ENCODE measurements at regions not wholly inside any gene's neighbourhood (a gene's known extent, or its start where the extent isn't known, plus 50 kb on each side); places are given as distances from the start of the nearest gene placed in this dataset.

GRCh38 chr9:108300306-108301287 is 555.2 kb downstream of the ACTL7B start:
- no peak for TF ChIP-seq CTCF (IDR thresholded peaks at IDR 0.05)
- H3K4me3 ChIP-seq, result no peak overlapping the region
- H3K27ac ChIP-seq, result no peak overlapping the region
- no peak for DNase-seq (ENCODE audit: low spot score)

GRCh38 chr9:108297073-108297472 is 558.7 kb downstream of the ACTL7B start:
- H3K27ac ChIP-seq, result no peak overlapping the region
- DNase-seq (ENCODE audit: low spot score), result no peak
- no peak overlapping the region for H3K4me3 ChIP-seq
- no peak for TF ChIP-seq CTCF (IDR thresholded peaks at IDR 0.05)

- TF ChIP-seq CTCF (IDR thresholded peaks at IDR 0.05), result no peak
- DNase-seq (ENCODE audit: low spot score), result no peak
- no peak overlapping the region for H3K27ac ChIP-seq
- H3K4me3 ChIP-seq, result no peak overlapping the region
Observed at GRCh38 chr9:108296056-108296455, 559.7 kb downstream of the ACTL7B start.

DNA sequence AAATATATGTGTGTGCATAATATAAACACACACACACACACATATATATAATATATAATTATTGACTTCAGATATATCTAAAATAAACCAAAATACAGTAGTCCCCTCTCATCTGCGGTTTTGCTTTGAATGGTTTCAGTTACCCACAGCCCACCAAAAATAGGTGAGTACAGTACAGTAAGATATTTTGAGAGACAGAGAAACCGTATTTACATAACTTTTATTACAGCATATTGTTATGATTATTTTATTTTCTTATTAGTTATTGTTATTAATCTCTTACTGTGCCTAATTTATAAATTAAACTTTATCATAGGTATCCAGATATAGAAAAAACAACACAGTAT is 564.2 kb downstream of the ACTL7B start:
- Histone ChIP-seq H3K27ac (no peak overlapping the region), H3K4me3 (no peak overlapping the region)
- TF ChIP-seq CTCF (IDR thresholded peaks at IDR 0.05), result no peak
- no peak for DNase-seq (ENCODE audit: low spot score)

GRCh38 chr9:108290839-108291585 is 564.8 kb downstream of the ACTL7B start:
- H3K4me3 ChIP-seq, result no peak overlapping the region
- no peak for DNase-seq (ENCODE audit: low spot score)
- TF ChIP-seq CTCF (IDR thresholded peaks at IDR 0.05), result no peak
- no peak overlapping the region for H3K27ac ChIP-seq

DNA sequence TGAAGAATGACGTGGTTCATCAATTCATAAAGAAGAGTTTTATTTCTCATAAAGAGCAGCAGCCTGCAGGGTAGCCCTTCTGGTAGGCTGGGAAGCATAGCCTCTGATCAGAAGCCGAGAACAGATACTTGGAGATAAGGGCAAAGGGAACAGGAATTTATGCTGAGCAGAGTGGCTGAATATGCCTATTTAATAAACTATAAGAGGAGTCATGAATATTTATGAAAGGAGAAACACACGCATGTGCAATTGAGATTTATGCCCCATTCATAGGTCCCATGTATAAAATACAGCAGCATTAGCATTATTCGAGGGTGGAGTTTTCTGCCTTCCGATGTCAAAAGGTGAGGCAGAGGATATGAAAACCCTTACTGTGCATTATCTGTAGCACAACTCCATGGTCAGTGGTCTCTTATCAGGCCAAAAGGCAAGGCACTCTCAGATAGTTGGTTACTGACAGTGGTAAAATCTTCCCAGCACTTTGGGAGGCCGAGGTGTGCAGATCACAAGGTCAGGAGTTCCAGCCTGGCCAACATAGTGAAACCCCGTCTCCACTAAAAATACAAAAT is 569.1 kb downstream of the ACTL7B start:
- no peak overlapping the region for H3K4me3 ChIP-seq
- no peak overlapping the region for H3K27ac ChIP-seq
- no peak for DNase-seq (ENCODE audit: low spot score)
- no peak for TF ChIP-seq CTCF (IDR thresholded peaks at IDR 0.05)
